H1 (cell line): ENCODE measurements at regions not wholly inside any gene's neighbourhood (a gene's known extent, or its start where the extent isn't known, plus 50 kb on each side); places are given as distances from the start of the nearest gene placed in this dataset.
A peak's percentile ranks its signal among the peaks of the same experiment; 100 is the strongest.

Source experiments
- CTCF ChIA-PET: fragments of 300-600 bp; sonication (Branson Sonifier 250); formaldehyde crosslinking; loops from one replicate; lab custom pipeline; 2021; ENCODE audit not compliant: partially characterized antibody; lab: Charles Lee
- POLR2A ChIA-PET: fragments of 300-600 bp; sonication (Branson Sonifier 250); formaldehyde crosslinking; loops from one replicate; lab custom pipeline; 2021; ENCODE audit warnings: inconsistent platforms; ENCODE audit not compliant: partially characterized antibody; lab: Charles Lee
- DNase-seq, 2 experiments: peaks; one replicate each; pipeline versions ENCODE4 v3.0.0 to v3.0.0-alpha.2; 2010 to 2022; ENCODE audit warnings: low spot score in 2 of 2, low read depth in 1 of 2, mixed read lengths in 1 of 2
- FAIRE-seq: peaks from 2 replicates; lab custom pipeline; 2011; peaks lifted over from hg19 to GRCh38; lab: Jason Lieb, UNC
- H2AFZ ChIP-seq: 2 replicates; pipeline ENCODE4 v1.8.1; 2012; ENCODE audit warnings: low read length, inconsistent platforms
- H2AK5ac ChIP-seq: 2 replicates; pipeline ENCODE4 v1.6.1; 2013; ENCODE audit warnings: low read depth, low read length
- H2BK120ac ChIP-seq: replicated peaks from 2 replicates; pipeline ENCODE3; 2013; ENCODE audit warnings: low read depth, low read length, inconsistent platforms
- H2BK12ac ChIP-seq: 2 replicates; pipeline ENCODE4 v1.6.1; 2013; ENCODE audit warnings: low read depth, low read length
- H2BK15ac ChIP-seq: 2 replicates; pipeline ENCODE4 v1.6.1; 2013; ENCODE audit warnings: low read length
- H2BK20ac ChIP-seq: 2 replicates; pipeline ENCODE4 v1.6.1; 2013; ENCODE audit warnings: low read length
- H2BK5ac ChIP-seq: 2 replicates; pipeline ENCODE4 v1.6.1; 2013; ENCODE audit warnings: low read depth, low read length
- H3K14ac ChIP-seq: 2 replicates; pipeline ENCODE4 v1.6.1; 2013; ENCODE audit warnings: inconsistent platforms; ENCODE audit not compliant: insufficient read length
- H3K18ac ChIP-seq: 2 replicates; pipeline ENCODE4 v1.6.1; 2013; ENCODE audit warnings: low read length; ENCODE audit errors: extremely low read depth
- H3K23ac ChIP-seq: 2 replicates; pipeline ENCODE4 v1.6.1; 2013; ENCODE audit warnings: inconsistent platforms; ENCODE audit not compliant: insufficient read length
- H3K23me2 ChIP-seq: 2 replicates; pipeline ENCODE4 v1.6.1; 2013; ENCODE audit warnings: low read depth, low read length
- H3K27ac ChIP-seq: 2 replicates; pipeline ENCODE4 v1.6.1; 2011; ENCODE audit warnings: low read depth, low read length, inconsistent platforms
- H3K27me3 ChIP-seq, 4 experiments: replicated peaks in 1 of 4; 1 replicate in 1 of 4; 2 replicates in 3 of 4; pipeline versions ENCODE4 v1.6.1 to v1.8.1; 2011 to 2013; ENCODE audit warnings: low read length in 3 of 4, mild to moderate bottlenecking in 3 of 4, inconsistent platforms in 2 of 4, mixed read lengths in 2 of 4, moderate library complexity in 1 of 4; ENCODE audit not compliant: control insufficient read depth in 3 of 4, insufficient read depth in 3 of 4; ENCODE audit errors: extremely low read depth in 1 of 4
- H3K36me3 ChIP-seq, 4 experiments: 2 replicates each; pipeline versions ENCODE4 v1.6.1 to v1.8.1; 2011 to 2013; ENCODE audit warnings: mild to moderate bottlenecking in 4 of 4, low read length in 3 of 4, moderate library complexity in 2 of 4, control low read depth in 1 of 4, inconsistent platforms in 1 of 4; ENCODE audit not compliant: insufficient read depth in 4 of 4, control insufficient read depth in 2 of 4
- H3K4ac ChIP-seq: replicated peaks from 2 replicates; pipeline ENCODE3; 2013; ENCODE audit warnings: low read length, low read depth, mixed read lengths, inconsistent platforms; ENCODE audit not compliant: insufficient read length
- H3K4me1 ChIP-seq, 4 experiments: replicated peaks in 1 of 4; 1 replicate in 1 of 4; 2 replicates in 3 of 4; pipeline versions ENCODE4 v1.6.1 to v1.8.1; 2011 to 2013; ENCODE audit warnings: low read length in 3 of 4, inconsistent platforms in 2 of 4, mixed read lengths in 1 of 4; ENCODE audit not compliant: insufficient read depth in 4 of 4, control insufficient read depth in 3 of 4
- H3K4me2 ChIP-seq, 2 experiments: 2 replicates each; pipeline versions ENCODE4 v1.6.1 to v1.8.1; 2011 to 2013; ENCODE audit warnings: low read depth in 2 of 2, low read length in 2 of 2, control low read depth in 1 of 2, inconsistent platforms in 1 of 2, mild to moderate bottlenecking in 1 of 2; ENCODE audit not compliant: insufficient read depth in 1 of 2
- H3K4me3 ChIP-seq, 4 experiments: fragments of 200-600, 300-600 bp in 1 of 4; sonication (generic), shearing (Covaris generic), sonication (Bioruptor Twin) in 1 of 4; 2 replicates each; pipeline versions ENCODE4 v1.5.1 to v1.8.1; 2011 to 2016; ENCODE audit warnings: low read length in 4 of 4, low read depth in 3 of 4, control low read depth in 2 of 4, inconsistent platforms in 2 of 4, mild to moderate bottlenecking in 2 of 4, mixed read lengths in 1 of 4, moderate library complexity in 1 of 4; ENCODE audit not compliant: insufficient read depth in 2 of 4; ENCODE audit errors: extremely low read depth in 1 of 4
- H3K56ac ChIP-seq: replicated peaks from 2 replicates; pipeline ENCODE3; 2013; ENCODE audit warnings: low read depth, mild to moderate bottlenecking, mixed read lengths, low read length, inconsistent platforms; ENCODE audit not compliant: insufficient read length
- H3K79me1 ChIP-seq: 2 replicates; pipeline ENCODE4 v1.6.1; 2013; ENCODE audit warnings: low read depth, low read length, control low read depth
- H3K79me2 ChIP-seq, 2 experiments: 2 replicates each; pipeline versions ENCODE4 v1.6.1 to v1.8.1; 2012 to 2013; ENCODE audit warnings: low read length in 2 of 2, mild to moderate bottlenecking in 2 of 2, inconsistent platforms in 1 of 2; ENCODE audit not compliant: insufficient read depth in 2 of 2, control insufficient read depth in 1 of 2
- H3K9ac ChIP-seq, 4 experiments: replicated peaks in 1 of 4; 1 replicate in 1 of 4; 2 replicates in 3 of 4; pipeline versions ENCODE4 v1.6.1 to v1.8.1; 2011 to 2013; ENCODE audit warnings: low read depth in 3 of 4, low read length in 3 of 4, control low read depth in 2 of 4, mild to moderate bottlenecking in 2 of 4, moderate library complexity in 2 of 4, inconsistent platforms in 1 of 4; ENCODE audit errors: extremely low read depth in 1 of 4
- H3K9me3 ChIP-seq, 2 experiments: 2 replicates each; pipeline versions ENCODE4 v1.6.1 to v1.8.1; 2012 to 2013; ENCODE audit warnings: mild to moderate bottlenecking in 2 of 2, moderate library complexity in 2 of 2, control low read depth in 1 of 2, inconsistent platforms in 1 of 2, low read depth in 1 of 2, low read length in 1 of 2, mixed read lengths in 1 of 2; ENCODE audit not compliant: insufficient read depth in 2 of 2
- H4K20me1 ChIP-seq, 2 experiments: replicated peaks in 1 of 2; 2 replicates each; pipeline versions ENCODE3 to v1.8.1; 2011 to 2013; ENCODE audit warnings: inconsistent platforms in 2 of 2, low read length in 2 of 2, mild to moderate bottlenecking in 1 of 2; ENCODE audit not compliant: insufficient read depth in 2 of 2, control insufficient read depth in 1 of 2
- H4K5ac ChIP-seq: 2 replicates; pipeline ENCODE4 v1.6.1; 2013; ENCODE audit warnings: low read length, low read depth, mixed read lengths, inconsistent platforms; ENCODE audit not compliant: insufficient read length
- H4K8ac ChIP-seq: 2 replicates; pipeline ENCODE4 v1.8.0; 2013; ENCODE audit warnings: mild to moderate bottlenecking, moderate library complexity, low read length, inconsistent platforms; ENCODE audit not compliant: insufficient read depth; ENCODE audit errors: extremely low read depth
- H4K91ac ChIP-seq: replicated peaks from 2 replicates; pipeline ENCODE3; 2013; ENCODE audit warnings: low read length, mixed read lengths, inconsistent platforms; ENCODE audit not compliant: insufficient read length
- CBX5 ChIP-seq: fragments of 300-800, 300-1000 bp; sonication (generic); IDR thresholded peaks from 2 replicates; pipeline ENCODE4 v1.7.1; 2016; ENCODE audit warnings: antibody characterized with exemption, low read length, low read depth
- CEBPB ChIP-seq: IDR thresholded peaks from 2 replicates; pipeline ENCODE4 v1.6.1; 2012; ENCODE audit warnings: low read depth, low read length
- GABPA ChIP-seq: IDR thresholded peaks from 2 replicates; pipeline ENCODE4 v1.6.1; 2011; ENCODE audit warnings: mild to moderate bottlenecking, low read length, moderate library complexity, borderline replicate concordance; ENCODE audit not compliant: insufficient read depth
- JUND ChIP-seq: IDR thresholded peaks from 2 replicates; pipeline ENCODE4 v1.6.1; 2011; ENCODE audit warnings: mild to moderate bottlenecking, improper control_type of control experiment, low read length
- KDM1A ChIP-seq: fragments of 200-600, 300-600 bp; sonication (generic); IDR thresholded peaks from 2 replicates; pipeline ENCODE4 v1.7.1; 2016; ENCODE audit warnings: mild to moderate bottlenecking, low read length, borderline replicate concordance
- KDM4A ChIP-seq: IDR thresholded peaks from one replicate; pipeline ENCODE4 v1.7.1; 2012; ENCODE audit warnings: low read depth, mild to moderate bottlenecking, moderate library complexity, low read length, inconsistent platforms; ENCODE audit not compliant: severe bottlenecking
- POU5F1 ChIP-seq: IDR thresholded peaks from 2 replicates; pipeline ENCODE4 v1.6.1; 2011; ENCODE audit warnings: low read depth, mild to moderate bottlenecking, low read length, moderate library complexity
- RAD21 ChIP-seq, 2 experiments: IDR thresholded peaks in 1 of 2; conservative IDR thresholded peaks in 1 of 2; 2 replicates each; pipeline ENCODE4 v1.6.1; 2011; ENCODE audit warnings: low read depth in 2 of 2, low read length in 2 of 2, improper control_type of control experiment in 1 of 2, inconsistent platforms in 1 of 2, mild to moderate bottlenecking in 1 of 2, moderate library complexity in 1 of 2
- SIX5 ChIP-seq: IDR thresholded peaks from 2 replicates; pipeline ENCODE4 v1.6.1; 2011; ENCODE audit warnings: mild to moderate bottlenecking, low read depth, low read length
- TAF1 ChIP-seq: IDR thresholded peaks from 2 replicates; pipeline ENCODE4 v1.6.1; 2011; ENCODE audit warnings: mild to moderate bottlenecking, low read depth, low read length
- WGBS, 2 experiments: shearing (Covaris generic) in 1 of 2; methylation state at CpG; one replicate each; pipeline versions ENCODE4 v1.1.6 to v1.1.7; 2013 to 2015; ENCODE audit warnings: low lambda C conversion rate in 2 of 2, mixed read lengths in 2 of 2, inconsistent platforms in 1 of 2, low coverage in 1 of 2, missing lambda C conversion rate in 1 of 2; ENCODE audit not compliant: insufficient replicate concordance in 2 of 2, insufficient coverage in 1 of 2, insufficient read length in 1 of 2; ENCODE audit errors: extremely low coverage in 1 of 2, missing lambda C conversion rate in 1 of 2; 5-methylcytosine and 5-hydroxymethylcytosine counted together
- TF ChIP-seq, protein P1 (sequence below), 3 experiments: IDR thresholded peaks; 1 replicate in 2 of 3; 2 replicates in 1 of 3; pipeline versions ENCODE4 v1.5.1 to v1.6.1; 2011; ENCODE audit warnings: low read length in 3 of 3, mild to moderate bottlenecking in 3 of 3, inconsistent platforms in 2 of 3, low read depth in 1 of 3, moderate library complexity in 1 of 3; ENCODE audit not compliant: insufficient read depth in 1 of 3; ENCODE audit errors: control extremely low read depth in 1 of 3

DNA sequence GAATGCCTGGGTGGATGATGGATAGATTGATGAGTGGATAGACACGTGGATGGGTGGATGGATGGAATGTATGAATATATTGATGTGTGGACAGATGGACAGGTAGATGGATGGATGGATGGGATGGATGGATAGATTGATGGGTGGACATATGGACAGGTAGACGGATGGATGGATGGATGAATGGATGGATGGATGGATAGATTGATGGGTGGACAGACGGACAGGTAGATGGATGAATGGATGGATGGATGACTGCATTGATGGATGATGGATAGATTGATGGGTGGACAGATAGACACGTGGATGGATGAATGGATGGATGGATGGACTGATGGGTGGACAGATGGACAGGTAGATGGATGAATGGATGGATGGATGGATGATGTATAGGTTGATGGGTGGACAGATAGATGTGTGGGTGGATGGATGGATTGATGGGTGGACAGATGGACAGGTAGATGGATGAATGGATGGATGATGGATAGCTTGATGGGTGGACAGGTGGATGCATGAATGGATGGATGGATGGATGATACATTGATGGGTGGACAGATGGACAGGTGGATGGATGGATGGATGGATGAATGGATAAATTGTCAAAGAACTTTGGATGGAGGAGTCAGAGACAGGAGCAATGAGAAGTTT, 171.4 kb upstream of the AFDN start:
- H3K79me1 ChIP-seq = no peaks in the 10 kb centered on the region
- H3K36me3 ChIP-seq = peaks cover 0 to 4% (median 0%) of the 10 kb centered on the region in 4 experiments; a peak in 1 of 8 replicates
- TF ChIP-seq, protein P1, sequence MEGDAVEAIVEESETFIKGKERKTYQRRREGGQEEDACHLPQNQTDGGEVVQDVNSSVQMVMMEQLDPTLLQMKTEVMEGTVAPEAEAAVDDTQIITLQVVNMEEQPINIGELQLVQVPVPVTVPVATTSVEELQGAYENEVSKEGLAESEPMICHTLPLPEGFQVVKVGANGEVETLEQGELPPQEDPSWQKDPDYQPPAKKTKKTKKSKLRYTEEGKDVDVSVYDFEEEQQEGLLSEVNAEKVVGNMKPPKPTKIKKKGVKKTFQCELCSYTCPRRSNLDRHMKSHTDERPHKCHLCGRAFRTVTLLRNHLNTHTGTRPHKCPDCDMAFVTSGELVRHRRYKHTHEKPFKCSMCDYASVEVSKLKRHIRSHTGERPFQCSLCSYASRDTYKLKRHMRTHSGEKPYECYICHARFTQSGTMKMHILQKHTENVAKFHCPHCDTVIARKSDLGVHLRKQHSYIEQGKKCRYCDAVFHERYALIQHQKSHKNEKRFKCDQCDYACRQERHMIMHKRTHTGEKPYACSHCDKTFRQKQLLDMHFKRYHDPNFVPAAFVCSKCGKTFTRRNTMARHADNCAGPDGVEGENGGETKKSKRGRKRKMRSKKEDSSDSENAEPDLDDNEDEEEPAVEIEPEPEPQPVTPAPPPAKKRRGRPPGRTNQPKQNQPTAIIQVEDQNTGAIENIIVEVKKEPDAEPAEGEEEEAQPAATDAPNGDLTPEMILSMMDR (IDR thresholded peaks at IDR 0.05; ENCODE audit: control extremely low read depth in 1 of 3, insufficient read depth in 1 of 3, low read depth in 1 of 3, low read length in 3 of 3) = no peak
- TF ChIP-seq POU5F1 = no peak
- TF ChIP-seq CEBPB = no peak
- TF ChIP-seq TAF1 = no peak
- no peak for TF ChIP-seq KDM1A
- no peak for TF ChIP-seq RAD21 (IDR thresholded peaks at IDR 0.05 in 1 of 2, conservative IDR thresholded peaks at IDR 0.05 in 1 of 2; ENCODE audit: low read depth in 2 of 2, low read length in 2 of 2)
- no peak for TF ChIP-seq SIX5
- no peak for TF ChIP-seq KDM4A
- no peak for TF ChIP-seq CBX5
- no peak for TF ChIP-seq JUND
- TF ChIP-seq GABPA = no peak
- TF ChIP-seq, all 59 proteins: peak for 0
- Histone ChIP-seq H3K79me2 (no peaks in the 10 kb centered on the region), H4K20me1 (peaks cover 0 to 14% of the 10 kb centered on the region in 2 experiments), H2BK15ac (no peak overlapping the region), H3K56ac (peak overlapping the region; percentile 62), H2BK120ac (no peak overlapping the region), H3K18ac (no peak overlapping the region), H4K5ac (no peak overlapping the region), H3K14ac (no peak overlapping the region), H3K4me3 (no peak overlapping the region), H4K91ac (no peak overlapping the region), H3K9me3 (no peaks in the 10 kb centered on the region; a peak in 1 of 4 replicates), H3K4me1 (peaks cover 0 to 12% (median 7%) of the 10 kb centered on the region in 4 experiments; a peak in 4 of 7 replicates), H2BK5ac (no peak overlapping the region), H2AK5ac (peak overlapping the region; percentile 56; the same call in 1 of the 2 replicates), H3K27me3 (no peaks in the 10 kb centered on the region; a peak in 1 of 7 replicates), H3K23ac (no peak overlapping the region), H4K8ac (no peak overlapping the region), H3K23me2 (peaks cover 20% of the 10 kb centered on the region; the same call in 1 of the 2 replicates), H3K4me2 (no peak overlapping the region), H3K9ac (no peak overlapping the region), H2AFZ (no peak overlapping the region), H2BK20ac (no peak overlapping the region), H2BK12ac (no peak overlapping the region), H3K27ac (no peak overlapping the region), H3K4ac (no peak overlapping the region)
- ChIA-PET CTCF (no interaction called here), POLR2A (no interaction called here)
- 94 to 100% methylated on average over 1 to 4 of the region's 4 CpGs for WGBS, 2 experiments
- DNase-seq = no peak
- no peak for FAIRE-seq
